Gastrocnemius medialis (tissue), 4 donors: ENCODE measurements at regions not wholly inside any gene's neighbourhood (a gene's known extent, or its start where the extent isn't known, plus 50 kb on each side); places are given as distances from the start of the nearest gene placed in this dataset.
"Not testable (repeated sequence)": the region's sequence is repeated elsewhere in the genome, so short reads cannot be mapped to it uniquely, and the experiment has no call there.

Experiments used
- POLR2A ChIP-seq, 2 donors: fragments of 450-650 bp; IDR thresholded peaks; one replicate each; pipeline ENCODE4 v1.6.1; 2017; ENCODE audit warnings: antibody characterized with exemption in 2 of 2, mild to moderate bottlenecking in 2 of 2, moderate library complexity in 2 of 2
- TF ChIP-seq, protein P1 (sequence below), 5 experiments: fragments of 450-650 bp in 3 of 5; fragments of 200-600 bp in 2 of 5; sonication (generic) in 2 of 5; IDR thresholded peaks in 4 of 5; conservative IDR thresholded peaks in 1 of 5; 1 replicate in 4 of 5; 2 replicates in 1 of 5; pipeline ENCODE4 v1.5.1; 2016 to 2019; ENCODE audit warnings: antibody characterized with exemption in 5 of 5, mild to moderate bottlenecking in 3 of 5, moderate library complexity in 3 of 5

DNA sequence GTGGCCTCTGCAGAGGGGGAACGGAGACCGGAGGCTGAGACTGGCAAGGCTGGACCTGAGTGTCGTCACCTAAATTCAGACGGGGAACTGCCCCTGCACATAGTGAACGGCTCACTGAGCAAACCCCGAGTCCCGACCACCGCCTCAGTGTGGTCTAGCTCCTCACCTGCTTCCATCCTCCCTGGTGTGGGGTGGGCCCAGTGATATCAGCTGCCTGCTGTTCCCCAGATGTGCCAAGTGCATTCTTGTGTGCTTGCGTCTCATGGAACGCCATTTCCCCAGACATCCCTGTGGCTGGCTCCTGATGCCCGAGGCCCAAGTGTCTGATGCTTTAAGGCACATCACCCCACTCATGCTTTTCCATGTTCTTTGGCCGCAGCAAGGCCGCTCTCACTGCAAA, 262.2 kb downstream of the OR4F29 start:
- TF ChIP-seq POLR2A (IDR thresholded peaks at IDR 0.05), result not testable (repeated sequence)
- TF ChIP-seq, protein P1, sequence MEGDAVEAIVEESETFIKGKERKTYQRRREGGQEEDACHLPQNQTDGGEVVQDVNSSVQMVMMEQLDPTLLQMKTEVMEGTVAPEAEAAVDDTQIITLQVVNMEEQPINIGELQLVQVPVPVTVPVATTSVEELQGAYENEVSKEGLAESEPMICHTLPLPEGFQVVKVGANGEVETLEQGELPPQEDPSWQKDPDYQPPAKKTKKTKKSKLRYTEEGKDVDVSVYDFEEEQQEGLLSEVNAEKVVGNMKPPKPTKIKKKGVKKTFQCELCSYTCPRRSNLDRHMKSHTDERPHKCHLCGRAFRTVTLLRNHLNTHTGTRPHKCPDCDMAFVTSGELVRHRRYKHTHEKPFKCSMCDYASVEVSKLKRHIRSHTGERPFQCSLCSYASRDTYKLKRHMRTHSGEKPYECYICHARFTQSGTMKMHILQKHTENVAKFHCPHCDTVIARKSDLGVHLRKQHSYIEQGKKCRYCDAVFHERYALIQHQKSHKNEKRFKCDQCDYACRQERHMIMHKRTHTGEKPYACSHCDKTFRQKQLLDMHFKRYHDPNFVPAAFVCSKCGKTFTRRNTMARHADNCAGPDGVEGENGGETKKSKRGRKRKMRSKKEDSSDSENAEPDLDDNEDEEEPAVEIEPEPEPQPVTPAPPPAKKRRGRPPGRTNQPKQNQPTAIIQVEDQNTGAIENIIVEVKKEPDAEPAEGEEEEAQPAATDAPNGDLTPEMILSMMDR (IDR thresholded peaks at IDR 0.05 in 4 of 5, conservative IDR thresholded peaks at IDR 0.05 in 1 of 5), result not testable (repeated sequence)
